Suprapubic skin (tissue), 4 donors: ENCODE measurements at regions not wholly inside any gene's neighbourhood (a gene's known extent, or its start where the extent isn't known, plus 50 kb on each side); places are given as distances from the start of the nearest gene placed in this dataset.

ENCODE experiments used
- DNase-seq, 2 donors: peaks; one replicate each; pipeline ENCODE4 v3.0.0-alpha.2; 2019; ENCODE audit warnings: low spot score in 2 of 2
- H3K27ac ChIP-seq: fragments of 200-600 bp; sonication (generic); one replicate; pipeline ENCODE4 v1.5.1; 2019
- H3K27me3 ChIP-seq: fragments of 200-600 bp; sonication (generic); one replicate; pipeline ENCODE4 v1.5.1; 2019
- H3K36me3 ChIP-seq: fragments of 200-600 bp; sonication (generic); one replicate; pipeline ENCODE4 v1.5.1; 2019
- H3K4me1 ChIP-seq: fragments of 200-600 bp; sonication (generic); one replicate; pipeline ENCODE4 v1.5.1; 2019
- H3K4me3 ChIP-seq: fragments of 200-600 bp; sonication (generic); one replicate; pipeline ENCODE4 v1.5.1; 2019; ENCODE audit warnings: mild to moderate bottlenecking
- H3K9me3 ChIP-seq: fragments of 200-600 bp; sonication (generic); one replicate; pipeline ENCODE4 v1.5.1; 2019
- CTCF ChIP-seq, 2 donors: fragments of 200-600 bp in 1 of 2; fragments of 450-650 bp in 1 of 2; sonication (generic) in 1 of 2; IDR thresholded peaks; one replicate each; pipeline ENCODE4 v1.5.1; 2016 to 2019; ENCODE audit warnings: antibody characterized with exemption in 2 of 2, mild to moderate bottlenecking in 1 of 2, moderate library complexity in 1 of 2
- EP300 ChIP-seq: sonication (generic); formaldehyde crosslinking; IDR thresholded peaks from one replicate; pipeline ENCODE4 v1.6.1; 2017; ENCODE audit warnings: antibody characterized with exemption
- POLR2A ChIP-seq, 2 donors: fragments of 450-650 bp; IDR thresholded peaks; one replicate each; pipeline ENCODE4 v1.6.1; 2017; ENCODE audit warnings: antibody characterized with exemption in 2 of 2, mild to moderate bottlenecking in 2 of 2, moderate library complexity in 2 of 2
- POLR2AphosphoS5 ChIP-seq, 3 donors: sonication (generic); formaldehyde crosslinking; IDR thresholded peaks; one replicate each; pipeline ENCODE4 v1.6.1; 2017; ENCODE audit warnings: antibody characterized with exemption in 3 of 3
- WGBS: methylation state at CpG from one replicate; pipeline ENCODE4 v1.1.5; 2018; 5-methylcytosine and 5-hydroxymethylcytosine counted together

DNA sequence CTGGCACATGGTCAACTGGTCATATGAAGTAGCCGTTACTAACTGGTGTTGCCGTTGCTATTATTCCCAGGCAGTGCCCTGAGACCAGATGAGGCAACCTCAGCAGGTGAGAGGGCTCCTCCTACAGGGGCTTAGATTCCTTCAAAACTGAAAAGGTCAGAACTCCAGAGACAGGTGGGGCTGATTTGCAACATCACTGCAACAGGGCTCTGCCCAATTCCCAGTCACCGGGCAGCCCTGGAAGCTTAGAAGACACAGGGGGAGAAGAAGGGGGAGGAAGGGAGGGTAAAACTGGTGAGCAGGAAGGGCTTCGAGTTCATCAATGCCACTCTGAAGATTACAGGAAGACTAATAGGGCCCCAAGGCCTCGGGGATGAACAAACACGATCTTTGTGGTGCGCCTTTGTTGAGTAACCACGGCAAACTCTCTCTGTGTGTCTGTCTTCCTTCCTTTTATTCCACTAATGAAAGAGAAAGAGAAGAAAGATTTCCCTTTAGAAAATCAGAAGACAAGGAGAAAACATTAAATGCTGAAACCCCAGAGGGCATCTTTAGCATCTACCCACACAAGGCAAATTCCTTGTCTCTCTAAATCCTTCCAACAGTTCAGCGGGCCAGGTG, 749.1 kb upstream of the TBX3 start:
- Histone ChIP-seq H3K27me3 (no peaks in the 10 kb centered on the region), H3K9me3 (no peaks in the 10 kb centered on the region), H3K36me3 (no peaks in the 10 kb centered on the region), H3K27ac (no peak overlapping the region), H3K4me3 (no peak overlapping the region), H3K4me1 (peaks cover 6% of the 10 kb centered on the region)
- no peak for DNase-seq
- TF ChIP-seq EP300 (no peak), POLR2A (IDR thresholded peaks at IDR 0.05) (no peak)
- WGBS = 49% methylated on average over 9 of the region's 9 CpGs

- Histone ChIP-seq H3K27me3 (no peaks in the 10 kb centered on the region), H3K4me3 (no peak overlapping the region), H3K36me3 (no peaks in the 10 kb centered on the region), H3K4me1 (no peaks in the 10 kb centered on the region), H3K9me3 (no peaks in the 10 kb centered on the region), H3K27ac (no peak overlapping the region)
- TF ChIP-seq POLR2AphosphoS5 (IDR thresholded peaks at IDR 0.05) (no peak), CTCF (IDR thresholded peaks at IDR 0.05) (no peak), EP300 (no peak), POLR2A (IDR thresholded peaks at IDR 0.05) (no peak)
- DNase-seq = no peak
- 100% methylated on average over 1 of the region's 1 CpG for WGBS
These were observed 746.7 kb upstream of the TBX3 start for GRCh38 chr12:115430636-115431035.

- Histone ChIP-seq H3K36me3 (no peaks in the 10 kb centered on the region), H3K4me1 (no peaks in the 10 kb centered on the region), H3K4me3 (no peak overlapping the region), H3K9me3 (no peaks in the 10 kb centered on the region), H3K27me3 (no peaks in the 10 kb centered on the region), H3K27ac (no peak overlapping the region)
- DNase-seq = no peak
- TF ChIP-seq EP300 = no peak
- TF ChIP-seq POLR2AphosphoS5 (IDR thresholded peaks at IDR 0.05) = no peak
- TF ChIP-seq CTCF (IDR thresholded peaks at IDR 0.05) = no peak
- TF ChIP-seq POLR2A (IDR thresholded peaks at IDR 0.05) = no peak
These were observed 742.8 kb upstream of the TBX3 start for GRCh38 chr12:115426732-115427131.

DNA sequence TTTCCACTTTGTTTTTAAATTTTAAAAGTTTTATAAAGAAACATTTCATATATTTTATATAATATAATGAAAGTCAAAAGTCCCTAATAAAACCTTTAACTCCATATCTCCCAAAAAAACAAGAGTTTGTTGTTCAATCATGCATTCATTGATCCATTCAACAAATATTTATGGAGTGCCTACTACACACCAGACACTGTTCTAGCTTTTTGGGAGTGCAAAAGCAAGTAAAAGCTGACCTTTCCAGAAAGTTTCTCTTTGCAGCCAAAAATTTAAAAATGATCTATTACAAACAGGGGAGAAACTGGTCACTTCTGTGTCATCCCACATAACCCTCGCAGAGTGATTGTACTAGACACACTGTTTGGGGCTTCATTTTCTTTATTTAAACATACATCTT, 740.0 kb upstream of the TBX3 start:
- no peak overlapping the region for H3K4me3 ChIP-seq
- H3K4me1 ChIP-seq = no peaks in the 10 kb centered on the region
- WGBS = 56% methylated on average over 1 of the region's 1 CpG
- no peaks in the 10 kb centered on the region for H3K9me3 ChIP-seq
- no peak overlapping the region for H3K27ac ChIP-seq
- H3K27me3 ChIP-seq = no peaks in the 10 kb centered on the region
- DNase-seq = no peak
- no peaks in the 10 kb centered on the region for H3K36me3 ChIP-seq
- TF ChIP-seq EP300 (no peak), POLR2A (IDR thresholded peaks at IDR 0.05) (no peak), CTCF (IDR thresholded peaks at IDR 0.05) (no peak), POLR2AphosphoS5 (IDR thresholded peaks at IDR 0.05) (no peak)

DNA sequence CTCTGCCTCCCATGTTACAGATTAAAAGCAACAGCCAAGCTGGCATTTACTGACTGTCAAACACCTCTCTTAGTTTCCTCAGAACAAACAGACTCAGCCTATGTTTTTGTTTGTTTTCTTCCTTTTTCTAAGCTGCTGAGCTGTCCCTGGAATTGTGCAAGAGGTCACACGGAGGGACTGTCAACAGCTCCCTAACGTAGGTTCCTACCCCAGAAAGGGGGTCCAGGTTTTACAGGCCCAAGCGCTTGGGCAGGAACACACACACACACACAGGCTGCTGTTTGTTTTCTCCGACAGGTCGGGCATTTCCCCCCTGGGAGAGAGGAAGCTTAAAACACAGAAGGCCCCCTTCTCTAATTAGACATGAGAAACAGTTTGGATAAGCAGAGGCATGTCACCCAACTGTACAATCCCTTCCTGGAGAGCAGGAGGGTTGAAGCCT, 739.6 kb upstream of the TBX3 start:
- H3K9me3 ChIP-seq = no peaks in the 10 kb centered on the region
- H3K4me1 ChIP-seq = no peaks in the 10 kb centered on the region
- no peak overlapping the region for H3K4me3 ChIP-seq
- TF ChIP-seq EP300 (no peak), POLR2AphosphoS5 (IDR thresholded peaks at IDR 0.05) (no peak), POLR2A (IDR thresholded peaks at IDR 0.05) (no peak), CTCF (IDR thresholded peaks at IDR 0.05) (no peak)
- H3K27me3 ChIP-seq = no peaks in the 10 kb centered on the region
- 72% methylated on average over 5 of the region's 5 CpGs for WGBS
- H3K36me3 ChIP-seq = no peaks in the 10 kb centered on the region
- no peak for DNase-seq
- H3K27ac ChIP-seq = no peak overlapping the region
